NCI-H2107 treated with DMSO at 0.1 percent for 48 hours (cell line): ENCODE measurements at regions not wholly inside any gene's neighbourhood (a gene's known extent, or its start where the extent isn't known, plus 50 kb on each side); places are given as distances from the start of the nearest gene placed in this dataset.

Experiments
- DNase-seq: peaks from one replicate; lab custom pipeline; 2025; ENCODE audit not compliant: unreplicated experiment; lab: John Stamatoyannopoulos, UW

GRCh38 chr2:147098940-147099339 is 745.9 kb upstream of the ACVR2A start:
- no peak for DNase-seq

- DNase-seq, result no peak
These were observed 747.1 kb upstream of the ACVR2A start for GRCh38 chr2:147097747-147098146.

- DNase-seq, result no peak
These were observed 748.2 kb upstream of the ACVR2A start for GRCh38 chr2:147096671-147097070.

- no peak for DNase-seq
These were observed 749.5 kb upstream of the ACVR2A start for GRCh38 chr2:147095376-147095775.

- DNase-seq, result no peak
These were observed 750.8 kb upstream of the ACVR2A start for GRCh38 chr2:147094077-147094476.

GRCh38 chr2:147092266-147092665 is 752.6 kb upstream of the ACVR2A start:
- DNase-seq, result no peak

GRCh38 chr2:147091448-147091847 is 753.4 kb upstream of the ACVR2A start:
- no peak for DNase-seq

GRCh38 chr2:147088871-147089270 is 756.0 kb upstream of the ACVR2A start:
- DNase-seq, result no peak

GRCh38 chr2:147086715-147087114 is 758.1 kb upstream of the ACVR2A start:
- DNase-seq, result no peak

- DNase-seq, result no peak
These were observed 761.2 kb upstream of the ACVR2A start for GRCh38 chr2:147083664-147084063.

GRCh38 chr2:147082850-147083522 is 761.8 kb upstream of the ACVR2A start:
- peak; percentile 31 for DNase-seq

GRCh38 chr2:147081831-147082230 is 763.0 kb upstream of the ACVR2A start:
- no peak for DNase-seq

- DNase-seq, result no peak
These were observed 768.2 kb upstream of the ACVR2A start for GRCh38 chr2:147076634-147077033.

- no peak for DNase-seq
These were observed 776.8 kb upstream of the ACVR2A start for GRCh38 chr2:147068071-147068470.

- DNase-seq, result no peak
These were observed 777.7 kb upstream of the ACVR2A start for GRCh38 chr2:147067136-147067535.

GRCh38 chr2:147062073-147062472 is 782.8 kb upstream of the ACVR2A start:
- DNase-seq, result no peak

GRCh38 chr2:147061269-147061668 is 783.6 kb upstream of the ACVR2A start:
- no peak for DNase-seq

- no peak for DNase-seq
These were observed 786.8 kb upstream of the ACVR2A start for GRCh38 chr2:147057892-147058490.

GRCh38 chr2:147051814-147052213 is 793.0 kb upstream of the ACVR2A start:
- DNase-seq, result no peak

- DNase-seq, result no peak
These were observed 793.6 kb upstream of the ACVR2A start for GRCh38 chr2:147051248-147051647.

- DNase-seq, result no peak
These were observed 794.9 kb upstream of the ACVR2A start for GRCh38 chr2:147049957-147050356.

- DNase-seq, result no peak
These were observed 798.4 kb upstream of the ACVR2A start for GRCh38 chr2:147046473-147046872.

- peak; percentile 38 for DNase-seq
These were observed 799.7 kb upstream of the ACVR2A start for GRCh38 chr2:147045113-147045512.
